ENCODE measurements at regions not wholly inside any gene's neighbourhood (a gene's known extent, or its start where the extent isn't known, plus 50 kb on each side); places are given as distances from the start of the nearest gene placed in this dataset.

GRCh38 chr4:129218360-129218759 lies 122.4 kb downstream of the C4orf33 start:
- TF ChIP-seq EZH2 (IDR thresholded peaks at IDR 0.05) = no peak
- TF ChIP-seq POLR2AphosphoS5 (IDR thresholded peaks at IDR 0.05; ENCODE audit: borderline replicate concordance, low read depth, low read length) = no peak
- TF ChIP-seq FOXP2 (optimal IDR thresholded peaks at IDR 0.05; ENCODE audit: control extremely low read depth, extremely low read length, insufficient read depth) = no peak

Data from SK-N-MC (cell line).